ENCODE measurements at regions not wholly inside any gene's neighbourhood (a gene's known extent, or its start where the extent isn't known, plus 50 kb on each side); places are given as distances from the start of the nearest gene placed in this dataset.

DNA sequence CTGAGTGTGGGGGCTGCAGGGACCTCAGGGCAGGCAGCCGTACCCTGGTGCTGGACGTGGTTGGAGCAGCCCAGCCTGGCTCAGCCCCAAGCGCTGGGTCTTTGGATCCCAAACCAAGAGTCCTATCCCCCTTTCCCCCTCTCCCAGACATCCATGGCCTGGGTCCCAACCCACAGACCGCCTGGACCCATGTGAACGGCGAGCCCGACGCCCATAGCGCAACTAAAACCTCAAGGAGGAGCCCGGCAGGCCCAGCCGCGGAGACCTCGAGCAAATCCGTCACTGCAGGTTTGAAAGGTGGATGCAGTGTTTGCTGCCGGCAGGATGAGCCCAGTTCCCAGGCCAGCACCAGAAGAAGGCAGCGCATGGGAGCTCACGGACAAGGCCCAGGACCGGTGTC, 337.0 kb downstream of the BRD1 start:
- Histone ChIP-seq H3K27me3 (ENCODE audit: insufficient read depth, low read length, poor library complexity, severe bottlenecking) (no peaks in the 10 kb centered on the region), H3F3A (ENCODE audit: low read depth) (no peaks in the 10 kb centered on the region), H3K79me2 (ENCODE audit: insufficient read depth, low read length) (peaks cover 13% of the 10 kb centered on the region; the same call in 1 of the 2 replicates), H3K4me3 (ENCODE audit: low read length, poor library complexity, severe bottlenecking) (no peak overlapping the region), H3K36me3 (ENCODE audit: insufficient read depth, low read length) (no peaks in the 10 kb centered on the region), H3K9ac (ENCODE audit: low read depth, low read length, poor library complexity, severe bottlenecking) (no peak overlapping the region), H3K4me2 (ENCODE audit: low read depth, low read length, poor library complexity, severe bottlenecking) (no peak overlapping the region), H3K9me3 (ENCODE audit: insufficient read depth, low read depth, low read length) (no peaks in the 10 kb centered on the region), H4K20me1 (ENCODE audit: insufficient read depth, low read length, poor library complexity, severe bottlenecking) (no peaks in the 10 kb centered on the region), H2AFZ (ENCODE audit: low read length) (no peak overlapping the region), H3K4me1 (ENCODE audit: insufficient read depth, low read length, poor library complexity, severe bottlenecking) (peaks cover 25% of the 10 kb centered on the region), H3K9me2 (replicated peaks; ENCODE audit: low read depth, low read length) (no peaks in the 10 kb centered on the region)
- TF ChIP-seq, protein P1, sequence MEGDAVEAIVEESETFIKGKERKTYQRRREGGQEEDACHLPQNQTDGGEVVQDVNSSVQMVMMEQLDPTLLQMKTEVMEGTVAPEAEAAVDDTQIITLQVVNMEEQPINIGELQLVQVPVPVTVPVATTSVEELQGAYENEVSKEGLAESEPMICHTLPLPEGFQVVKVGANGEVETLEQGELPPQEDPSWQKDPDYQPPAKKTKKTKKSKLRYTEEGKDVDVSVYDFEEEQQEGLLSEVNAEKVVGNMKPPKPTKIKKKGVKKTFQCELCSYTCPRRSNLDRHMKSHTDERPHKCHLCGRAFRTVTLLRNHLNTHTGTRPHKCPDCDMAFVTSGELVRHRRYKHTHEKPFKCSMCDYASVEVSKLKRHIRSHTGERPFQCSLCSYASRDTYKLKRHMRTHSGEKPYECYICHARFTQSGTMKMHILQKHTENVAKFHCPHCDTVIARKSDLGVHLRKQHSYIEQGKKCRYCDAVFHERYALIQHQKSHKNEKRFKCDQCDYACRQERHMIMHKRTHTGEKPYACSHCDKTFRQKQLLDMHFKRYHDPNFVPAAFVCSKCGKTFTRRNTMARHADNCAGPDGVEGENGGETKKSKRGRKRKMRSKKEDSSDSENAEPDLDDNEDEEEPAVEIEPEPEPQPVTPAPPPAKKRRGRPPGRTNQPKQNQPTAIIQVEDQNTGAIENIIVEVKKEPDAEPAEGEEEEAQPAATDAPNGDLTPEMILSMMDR (conservative IDR thresholded peaks at IDR 0.05; ENCODE audit: low read length) = no peak
- TF ChIP-seq EZH2phosphoT487 (IDR thresholded peaks at IDR 0.05; ENCODE audit: borderline replicate concordance) = no peak

DNA sequence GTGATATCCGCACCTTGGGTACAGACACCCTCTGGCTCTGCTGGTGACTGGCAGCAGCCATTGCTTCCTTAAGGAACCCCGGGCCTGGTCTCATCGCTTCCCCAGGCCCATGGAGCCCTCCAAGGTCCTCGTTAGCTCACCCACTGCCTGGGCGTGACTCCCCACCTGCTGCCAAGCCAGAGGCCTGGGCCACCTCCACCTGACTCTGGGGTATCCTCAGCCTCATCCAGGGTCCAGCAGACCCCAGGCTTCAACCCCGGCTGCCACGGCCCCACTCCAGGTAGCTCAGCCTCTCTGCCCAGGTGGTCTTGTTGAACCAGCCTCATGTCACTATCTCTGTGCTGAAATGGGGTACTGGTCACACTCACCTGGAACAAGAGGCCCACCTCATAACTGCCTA, 337.9 kb downstream of the BRD1 start:
- Histone ChIP-seq H3K4me2 (ENCODE audit: low read depth, low read length, poor library complexity, severe bottlenecking) (no peak overlapping the region), H4K20me1 (ENCODE audit: insufficient read depth, low read length, poor library complexity, severe bottlenecking) (no peaks in the 10 kb centered on the region), H3K9ac (ENCODE audit: low read depth, low read length, poor library complexity, severe bottlenecking) (no peak overlapping the region), H3K9me2 (replicated peaks; ENCODE audit: low read depth, low read length) (no peaks in the 10 kb centered on the region), H3K79me2 (ENCODE audit: insufficient read depth, low read length) (peaks cover 10% of the 10 kb centered on the region), H3K4me3 (ENCODE audit: low read length, poor library complexity, severe bottlenecking) (no peak overlapping the region), H3K9me3 (ENCODE audit: insufficient read depth, low read depth, low read length) (no peaks in the 10 kb centered on the region), H3K36me3 (ENCODE audit: insufficient read depth, low read length) (no peaks in the 10 kb centered on the region), H2AFZ (ENCODE audit: low read length) (no peak overlapping the region), H3K27me3 (ENCODE audit: insufficient read depth, low read length, poor library complexity, severe bottlenecking) (no peaks in the 10 kb centered on the region), H3K4me1 (ENCODE audit: insufficient read depth, low read length, poor library complexity, severe bottlenecking) (peaks cover 34% of the 10 kb centered on the region), H3F3A (ENCODE audit: low read depth) (no peaks in the 10 kb centered on the region)
- no peak for TF ChIP-seq EZH2phosphoT487 (IDR thresholded peaks at IDR 0.05; ENCODE audit: borderline replicate concordance)
- TF ChIP-seq, protein P1 (conservative IDR thresholded peaks at IDR 0.05; ENCODE audit: low read length) = no peak

DNA sequence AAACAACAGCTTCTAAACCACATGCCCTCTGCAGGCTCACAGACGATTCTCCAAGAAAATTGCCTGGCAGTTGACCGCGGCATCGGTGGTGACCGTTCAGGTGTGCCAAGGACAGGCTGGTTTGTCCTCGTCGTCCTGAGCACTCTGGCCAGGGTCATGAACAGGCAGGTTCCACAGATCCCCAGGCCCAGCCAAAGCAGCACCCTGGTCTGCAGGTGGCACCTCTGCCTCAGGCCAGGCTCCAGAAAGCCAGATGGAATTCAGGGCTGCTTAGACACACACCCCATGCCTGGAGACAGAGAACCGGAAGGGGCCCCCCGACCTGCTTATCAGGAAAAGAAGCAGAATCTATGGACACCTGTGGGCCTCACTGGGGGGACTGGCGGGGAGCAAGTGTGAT, 338.7 kb downstream of the BRD1 start:
- peaks cover 43% of the 10 kb centered on the region for H3K4me1 ChIP-seq (ENCODE audit: insufficient read depth, low read length, poor library complexity, severe bottlenecking)

More for the DNA sequence above, 338.7 kb downstream of the BRD1 start:
- H3K9me3 ChIP-seq (ENCODE audit: insufficient read depth, low read depth, low read length) = no peaks in the 10 kb centered on the region
- H3K36me3 ChIP-seq (ENCODE audit: insufficient read depth, low read length) = no peaks in the 10 kb centered on the region
- H3K4me2 ChIP-seq (ENCODE audit: low read depth, low read length, poor library complexity, severe bottlenecking) = no peak overlapping the region
- no peaks in the 10 kb centered on the region for H4K20me1 ChIP-seq (ENCODE audit: insufficient read depth, low read length, poor library complexity, severe bottlenecking)
- no peaks in the 10 kb centered on the region for H3K27me3 ChIP-seq (ENCODE audit: insufficient read depth, low read length, poor library complexity, severe bottlenecking)
- H3K79me2 ChIP-seq (ENCODE audit: insufficient read depth, low read length) = peaks cover 9% of the 10 kb centered on the region; the same call in 1 of the 2 replicates
- H3K4me3 ChIP-seq (ENCODE audit: low read length, poor library complexity, severe bottlenecking) = no peak overlapping the region
- no peak for TF ChIP-seq EZH2phosphoT487 (IDR thresholded peaks at IDR 0.05; ENCODE audit: borderline replicate concordance)
- TF ChIP-seq, protein P1 (conservative IDR thresholded peaks at IDR 0.05; ENCODE audit: low read length) = 0 out of 2 replicates have a peak, but pooled peaks have one; percentile 14
- no peaks in the 10 kb centered on the region for H3F3A ChIP-seq (ENCODE audit: low read depth)
- H3K9ac ChIP-seq (ENCODE audit: low read depth, low read length, poor library complexity, severe bottlenecking) = peak overlapping the region; percentile 20
- no peak overlapping the region for H2AFZ ChIP-seq (ENCODE audit: low read length)
- H3K9me2 ChIP-seq (replicated peaks; ENCODE audit: low read depth, low read length) = no peaks in the 10 kb centered on the region
